WTC11 (cell line): ENCODE measurements at regions not wholly inside any gene's neighbourhood (a gene's known extent, or its start where the extent isn't known, plus 50 kb on each side); places are given as distances from the start of the nearest gene placed in this dataset.

Experiments
- ATAC-seq: fragments of 200-7000 bp; cut with Tn5 transposase; 2 replicates; pipeline ENCODE4 v1.10.0; 2021; ENCODE audit warnings: mild to moderate bottlenecking, moderate library complexity
- CTCF ChIA-PET: fragments of 300-600 bp; sonication (Branson Sonifier 250); formaldehyde crosslinking; loops from one replicate; lab custom pipeline; 2021; ENCODE audit warnings: antibody characterized with exemption; lab: Charles Lee
- POLR2A ChIA-PET: fragments of 350-600 bp; sonication (Branson Sonifier 250); formaldehyde crosslinking; loops from one replicate; lab custom pipeline; 2021; ENCODE audit warnings: antibody characterized with exemption; lab: Charles Lee
- DNase-seq: peaks from one replicate; pipeline ENCODE4 v3.0.0; 2021; ENCODE audit warnings: low spot score
- H3K27ac Mint-ChIP-seq: 2 replicates; pipeline ENCODE4 v1.8.0; 2021; ENCODE audit warnings: mixed read lengths
- H3K27me3 Mint-ChIP-seq: 2 replicates; pipeline ENCODE4 v1.8.0; 2021; ENCODE audit warnings: low read depth, mild to moderate bottlenecking, moderate library complexity, mixed read lengths
- H3K36me3 Mint-ChIP-seq: 2 replicates; pipeline ENCODE4 v1.8.0; 2021; ENCODE audit warnings: mixed read lengths
- H3K4me1 Mint-ChIP-seq: 2 replicates; pipeline ENCODE4 v1.8.0; 2022; ENCODE audit warnings: mixed read lengths
- H3K4me3 Mint-ChIP-seq: 2 replicates; pipeline ENCODE4 v1.8.0; 2021; ENCODE audit warnings: mild to moderate bottlenecking, moderate library complexity, mixed read lengths
- H3K9me3 Mint-ChIP-seq: 2 replicates; pipeline ENCODE4 v1.8.0; 2021; ENCODE audit warnings: mixed read lengths
- CTCF ChIP-seq: fragments of 200-600 bp; IDR thresholded peaks from 2 replicates; pipeline ENCODE4 v1.8.0; 2022; ENCODE audit warnings: antibody characterized with exemption
- GRHL2 ChIP-seq: fragments of 250-450 bp; sonication (Bioruptor Pico); IDR thresholded peaks from 2 replicates; pipeline ENCODE4 v1.8.0; 2022; ENCODE audit warnings: mild to moderate bottlenecking, moderate library complexity; ENCODE audit not compliant: insufficient replicate concordance, severe bottlenecking
- IRF2 ChIP-seq: sonication (generic); formaldehyde crosslinking; IDR thresholded peaks from 2 replicates; pipeline ENCODE4 v1.8.0; 2022; ENCODE audit warnings: low read depth, missing genetic modification reagents, borderline replicate concordance
- PREB ChIP-seq: sonication (generic); formaldehyde crosslinking; IDR thresholded peaks from 2 replicates; pipeline ENCODE4 v1.8.1; 2022; ENCODE audit warnings: mild to moderate bottlenecking, missing genetic modification reagents, moderate library complexity, borderline replicate concordance
- PRRX2 ChIP-seq: fragments of 250-450 bp; sonication (Bioruptor Pico); IDR thresholded peaks from 2 replicates; pipeline ENCODE4 v1.8.0; 2021; ENCODE audit warnings: mild to moderate bottlenecking
- ZBTB21 ChIP-seq: sonication (generic); formaldehyde crosslinking; IDR thresholded peaks from 2 replicates; pipeline ENCODE4 v1.8.1; 2023; ENCODE audit warnings: mild to moderate bottlenecking, missing genetic modification reagents, borderline replicate concordance
- ZBTB43 ChIP-seq: sonication (generic); formaldehyde crosslinking; IDR thresholded peaks from 2 replicates; pipeline ENCODE4 v1.8.1; 2023; ENCODE audit warnings: mild to moderate bottlenecking, missing genetic modification reagents
- ZNF416 ChIP-seq: fragments of 250-450 bp; sonication (Bioruptor Pico); IDR thresholded peaks from 2 replicates; pipeline ENCODE4 v1.9.0; 2021; ENCODE audit warnings: mild to moderate bottlenecking, inconsistent platforms
- ZNF423 ChIP-seq: fragments of 250-450 bp; sonication (Bioruptor Pico); IDR thresholded peaks from 2 replicates; pipeline ENCODE4 v2.1.2; 2022; ENCODE audit warnings: mild to moderate bottlenecking, moderate library complexity
- TF ChIP-seq, protein P1 (sequence below): sonication (generic); formaldehyde crosslinking; IDR thresholded peaks from 2 replicates; pipeline ENCODE4 v1.8.1; 2022; ENCODE audit warnings: low read depth, mild to moderate bottlenecking, moderate library complexity, missing genetic modification reagents, borderline replicate concordance
- TF ChIP-seq, protein P2 (sequence below): fragments of 250-450 bp; sonication (Bioruptor Pico); conservative IDR thresholded peaks from 2 replicates; pipeline ENCODE4 v1.9.0; 2021; ENCODE audit warnings: mild to moderate bottlenecking
- TF ChIP-seq, protein P3 (sequence below): sonication (generic); formaldehyde crosslinking; IDR thresholded peaks from 2 replicates; pipeline ENCODE4 v1.8.0; 2022; ENCODE audit warnings: missing genetic modification reagents

DNA sequence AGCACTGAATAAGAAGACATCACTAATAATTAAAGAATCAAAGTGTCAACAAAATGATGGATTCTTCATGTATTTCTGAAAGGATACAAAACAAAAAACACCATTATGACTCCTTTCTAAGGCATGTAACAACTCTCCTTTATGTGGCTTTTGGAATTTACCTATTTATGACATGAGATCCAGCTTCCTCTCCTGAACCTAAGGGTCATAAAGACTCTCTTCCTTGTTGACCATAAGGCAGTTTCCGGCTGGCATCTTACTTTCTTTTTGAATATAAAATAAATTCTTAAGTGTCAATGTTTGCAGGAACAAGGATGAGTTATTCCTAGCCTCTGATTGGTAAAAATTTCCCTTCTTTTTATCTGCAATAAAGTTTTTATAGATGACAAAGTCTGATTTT, 111.1 kb upstream of the GRPR start:
- no peak for TF ChIP-seq IRF2
- TF ChIP-seq ZBTB21 (CRISPR knock-in tag): no peak
- TF ChIP-seq ZNF423 (CRISPR knock-in tag): no peak
- TF ChIP-seq, protein P1, sequence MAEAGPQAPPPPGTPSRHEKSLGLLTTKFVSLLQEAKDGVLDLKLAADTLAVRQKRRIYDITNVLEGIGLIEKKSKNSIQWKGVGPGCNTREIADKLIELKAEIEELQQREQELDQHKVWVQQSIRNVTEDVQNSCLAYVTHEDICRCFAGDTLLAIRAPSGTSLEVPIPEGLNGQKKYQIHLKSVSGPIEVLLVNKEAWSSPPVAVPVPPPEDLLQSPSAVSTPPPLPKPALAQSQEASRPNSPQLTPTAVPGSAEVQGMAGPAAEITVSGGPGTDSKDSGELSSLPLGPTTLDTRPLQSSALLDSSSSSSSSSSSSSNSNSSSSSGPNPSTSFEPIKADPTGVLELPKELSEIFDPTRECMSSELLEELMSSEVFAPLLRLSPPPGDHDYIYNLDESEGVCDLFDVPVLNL: no peak
- TF ChIP-seq PREB (CRISPR knock-in tag): no peak
- DNase-seq: no peak
- peaks cover 8% of the 10 kb centered on the region for H3K4me1 Mint-ChIP-seq
- ChIA-PET CTCF (no interaction called here), POLR2A (no interaction called here)
- H3K9me3 Mint-ChIP-seq: no peaks in the 10 kb centered on the region
- H3K4me3 Mint-ChIP-seq: no peak overlapping the region
- no peak for ATAC-seq
- H3K36me3 Mint-ChIP-seq: no peaks in the 10 kb centered on the region
- no peaks in the 10 kb centered on the region for H3K27me3 Mint-ChIP-seq
- no peak overlapping the region for H3K27ac Mint-ChIP-seq

DNA sequence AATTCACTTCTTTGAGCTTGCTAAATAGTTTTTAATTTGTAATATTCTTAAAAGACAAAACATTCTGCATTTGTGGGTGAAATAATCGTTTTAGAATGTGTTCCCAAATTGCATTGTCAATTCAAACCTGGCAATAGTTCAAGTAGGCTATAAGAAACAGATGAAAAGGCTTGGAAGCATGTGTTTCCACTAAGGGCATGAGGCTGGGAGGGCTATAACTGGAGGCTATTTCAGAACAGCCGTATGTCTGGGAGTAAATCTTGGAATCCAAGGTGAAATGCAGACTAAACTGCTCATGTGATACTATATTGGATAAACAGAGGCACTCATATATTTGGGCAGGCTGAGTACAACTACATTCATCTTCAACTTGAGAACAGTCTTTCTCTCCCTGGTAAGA, 117.4 kb upstream of the GRPR start:
- Mint-ChIP-seq H3K4me1 (peaks cover 6% of the 10 kb centered on the region; the same call in 1 of the 2 replicates), H3K9me3 (peaks cover 22% of the 10 kb centered on the region), H3K27ac (no peak overlapping the region), H3K4me3 (no peak overlapping the region), H3K27me3 (no peaks in the 10 kb centered on the region), H3K36me3 (peaks cover 12% of the 10 kb centered on the region)
- ATAC-seq (no peak), DNase-seq (no peak)
- ChIA-PET CTCF (no interaction called here), POLR2A (no interaction called here)
- TF ChIP-seq, protein P2, sequence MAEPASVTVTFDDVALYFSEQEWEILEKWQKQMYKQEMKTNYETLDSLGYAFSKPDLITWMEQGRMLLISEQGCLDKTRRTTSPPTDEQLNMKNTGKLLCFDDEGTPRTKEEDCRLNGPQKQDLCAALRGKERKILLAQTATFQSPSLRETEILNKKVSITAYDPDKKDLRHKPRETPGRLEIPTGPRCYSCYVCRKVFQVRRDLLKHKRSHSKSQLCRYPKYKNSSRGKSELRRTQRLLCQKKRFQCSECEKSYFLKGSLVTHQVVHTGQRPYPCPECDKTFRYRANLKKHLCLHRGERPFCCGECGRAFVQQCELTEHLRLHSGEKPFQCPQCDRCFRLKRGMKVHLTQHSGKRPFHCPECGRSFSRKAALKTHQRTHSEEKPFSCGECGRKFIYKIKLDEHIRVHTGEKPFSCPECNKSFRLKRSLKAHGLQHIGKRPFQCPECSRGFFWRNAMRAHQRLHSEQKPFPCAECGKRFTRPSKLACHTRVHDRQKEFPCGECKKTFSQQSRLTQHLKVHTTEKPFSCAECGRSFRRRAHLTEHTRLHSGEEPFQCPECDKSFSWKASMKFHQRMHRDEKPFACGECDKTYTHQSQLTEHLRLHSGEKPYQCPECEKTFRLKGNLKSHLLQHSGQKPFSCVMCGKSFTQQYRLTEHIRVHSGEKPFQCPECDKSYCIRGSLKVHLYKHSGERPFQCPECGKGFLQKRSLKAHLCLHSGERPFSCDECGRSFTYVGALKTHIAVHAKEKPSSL (CRISPR knock-in tag): no peak
- TF ChIP-seq ZNF416 (CRISPR knock-in tag) (no peak), PRRX2 (CRISPR knock-in tag) (no peak), CTCF (no peak), ZBTB43 (CRISPR knock-in tag) (no peak), GRHL2 (CRISPR knock-in tag) (no peak)
- TF ChIP-seq, protein P3, sequence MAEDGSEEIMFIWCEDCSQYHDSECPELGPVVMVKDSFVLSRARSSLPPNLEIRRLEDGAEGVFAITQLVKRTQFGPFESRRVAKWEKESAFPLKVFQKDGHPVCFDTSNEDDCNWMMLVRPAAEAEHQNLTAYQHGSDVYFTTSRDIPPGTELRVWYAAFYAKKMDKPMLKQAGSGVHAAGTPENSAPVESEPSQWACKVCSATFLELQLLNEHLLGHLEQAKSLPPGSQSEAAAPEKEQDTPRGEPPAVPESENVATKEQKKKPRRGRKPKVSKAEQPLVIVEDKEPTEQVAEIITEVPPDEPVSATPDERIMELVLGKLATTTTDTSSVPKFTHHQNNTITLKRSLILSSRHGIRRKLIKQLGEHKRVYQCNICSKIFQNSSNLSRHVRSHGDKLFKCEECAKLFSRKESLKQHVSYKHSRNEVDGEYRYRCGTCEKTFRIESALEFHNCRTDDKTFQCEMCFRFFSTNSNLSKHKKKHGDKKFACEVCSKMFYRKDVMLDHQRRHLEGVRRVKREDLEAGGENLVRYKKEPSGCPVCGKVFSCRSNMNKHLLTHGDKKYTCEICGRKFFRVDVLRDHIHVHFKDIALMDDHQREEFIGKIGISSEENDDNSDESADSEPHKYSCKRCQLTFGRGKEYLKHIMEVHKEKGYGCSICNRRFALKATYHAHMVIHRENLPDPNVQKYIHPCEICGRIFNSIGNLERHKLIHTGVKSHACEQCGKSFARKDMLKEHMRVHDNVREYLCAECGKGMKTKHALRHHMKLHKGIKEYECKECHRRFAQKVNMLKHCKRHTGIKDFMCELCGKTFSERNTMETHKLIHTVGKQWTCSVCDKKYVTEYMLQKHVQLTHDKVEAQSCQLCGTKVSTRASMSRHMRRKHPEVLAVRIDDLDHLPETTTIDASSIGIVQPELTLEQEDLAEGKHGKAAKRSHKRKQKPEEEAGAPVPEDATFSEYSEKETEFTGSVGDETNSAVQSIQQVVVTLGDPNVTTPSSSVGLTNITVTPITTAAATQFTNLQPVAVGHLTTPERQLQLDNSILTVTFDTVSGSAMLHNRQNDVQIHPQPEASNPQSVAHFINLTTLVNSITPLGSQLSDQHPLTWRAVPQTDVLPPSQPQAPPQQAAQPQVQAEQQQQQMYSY (CRISPR knock-in tag): no peak
